SH-SY5Y (cell line): ENCODE measurements at regions not wholly inside any gene's neighbourhood (a gene's known extent, or its start where the extent isn't known, plus 50 kb on each side); places are given as distances from the start of the nearest gene placed in this dataset.

Experiments used
- GATA2 ChIP-seq: IDR thresholded peaks from 2 replicates; pipeline ENCODE4 v1.6.1; 2011; ENCODE audit warnings: mild to moderate bottlenecking, low read depth, low read length
- GATA3 ChIP-seq: IDR thresholded peaks from 2 replicates; pipeline ENCODE4 v1.6.1; 2011; ENCODE audit warnings: low read depth, mild to moderate bottlenecking, low read length, moderate library complexity

DNA sequence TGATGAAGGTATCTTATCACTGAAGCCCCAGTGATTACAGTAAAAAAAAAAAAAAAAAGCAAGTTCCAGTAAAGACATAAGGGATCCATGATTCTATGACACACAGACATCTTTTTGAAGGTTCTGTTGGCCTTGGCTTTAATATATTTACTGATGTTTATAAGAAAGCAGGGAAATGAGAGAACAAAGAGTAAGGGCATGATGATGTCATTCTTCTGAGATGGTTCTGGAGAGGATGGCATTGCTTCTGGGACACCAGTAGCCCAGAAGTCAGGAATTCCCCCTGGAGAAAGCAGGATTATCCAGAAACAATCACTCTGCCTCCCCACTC, 233.6 kb downstream of the FAM76B start:
- TF ChIP-seq GATA2 (no peak), GATA3 (no peak)
